Limb (tissue), 2 donors: ENCODE measurements at regions not wholly inside any gene's neighbourhood (a gene's known extent, or its start where the extent isn't known, plus 50 kb on each side); places are given as distances from the start of the nearest gene placed in this dataset.

Experiments used
- DNase-seq, 2 donors: peaks; one replicate each; pipeline ENCODE4 v3.0.0-alpha.2; 2016; ENCODE audit errors: extremely low spot score in 2 of 2

GRCh38 chr4:140809676-140810075 is 53.5 kb upstream of the TBC1D9 start:
- DNase-seq = no peak

- DNase-seq = no peak
Measured at GRCh38 chr4:140808256-140808655, 52.1 kb upstream of the TBC1D9 start.

- DNase-seq = peak in 1 of 2 donors; percentile 43
Measured at GRCh38 chr4:140807491-140808252, 51.5 kb upstream of the TBC1D9 start.

GRCh38 chr4:140806163-140806562 is 50.0 kb upstream of the TBC1D9 start:
- no peak for DNase-seq
